HG03095 (cell line): ENCODE measurements at regions not wholly inside any gene's neighbourhood (a gene's known extent, or its start where the extent isn't known, plus 50 kb on each side); places are given as distances from the start of the nearest gene placed in this dataset.
"Not testable (repeated sequence)": the region's sequence is repeated elsewhere in the genome, so short reads cannot be mapped to it uniquely, and the experiment has no call there.

Experiments
- ATAC-seq: cut with Tn5 transposase; IDR thresholded peaks from one replicate; pipeline ENCODE4 v1.9.1; 2021; ENCODE audit warnings: moderate library complexity; ENCODE audit not compliant: unreplicated experiment

GRCh38 chr5:12208366-12209100 lies 304.3 kb upstream of the CTNND2 start:
- no peak for ATAC-seq

- ATAC-seq, result no peak
Observed at GRCh38 chr5:12204761-12205160, 300.5 kb upstream of the CTNND2 start.

GRCh38 chr5:12193536-12193935 lies 289.3 kb upstream of the CTNND2 start:
- no peak for ATAC-seq

GRCh38 chr5:12183003-12183402 lies 278.8 kb upstream of the CTNND2 start:
- no peak for ATAC-seq

GRCh38 chr5:12177851-12178250 lies 273.6 kb upstream of the CTNND2 start:
- no peak for ATAC-seq

GRCh38 chr5:12177225-12177624 lies 273.0 kb upstream of the CTNND2 start:
- no peak for ATAC-seq

- ATAC-seq, result no peak
Observed at GRCh38 chr5:12175914-12176585, 271.8 kb upstream of the CTNND2 start.

GRCh38 chr5:12174734-12175133 lies 270.5 kb upstream of the CTNND2 start:
- no peak for ATAC-seq

GRCh38 chr5:12169536-12169935 lies 265.3 kb upstream of the CTNND2 start:
- no peak for ATAC-seq

GRCh38 chr5:12162863-12163262 lies 258.6 kb upstream of the CTNND2 start:
- no peak for ATAC-seq

- no peak for ATAC-seq
Observed at GRCh38 chr5:12147513-12147912, 243.3 kb upstream of the CTNND2 start.

- no peak for ATAC-seq
Observed at GRCh38 chr5:12141496-12141895, 237.2 kb upstream of the CTNND2 start.

- no peak for ATAC-seq
Observed at GRCh38 chr5:12133520-12133919, 229.3 kb upstream of the CTNND2 start.

GRCh38 chr5:12131020-12131419 lies 226.8 kb upstream of the CTNND2 start:
- ATAC-seq, result not testable (repeated sequence)

- no peak for ATAC-seq
Observed at GRCh38 chr5:12125895-12126294, 221.6 kb upstream of the CTNND2 start.

GRCh38 chr5:12119657-12120056 lies 215.4 kb upstream of the CTNND2 start:
- no peak for ATAC-seq

GRCh38 chr5:12114075-12114474 lies 209.8 kb upstream of the CTNND2 start:
- no peak for ATAC-seq

GRCh38 chr5:12113062-12113461 lies 208.8 kb upstream of the CTNND2 start:
- ATAC-seq, result no peak

GRCh38 chr5:12111261-12111660 lies 207.0 kb upstream of the CTNND2 start:
- ATAC-seq, result no peak

- ATAC-seq, result no peak
Observed at GRCh38 chr5:12110629-12111028, 206.4 kb upstream of the CTNND2 start.

GRCh38 chr5:12109075-12109688 lies 204.9 kb upstream of the CTNND2 start:
- no peak for ATAC-seq

GRCh38 chr5:12102151-12102550 lies 197.9 kb upstream of the CTNND2 start:
- ATAC-seq, result no peak
